A673 (cell line): ENCODE measurements at regions not wholly inside any gene's neighbourhood (a gene's known extent, or its start where the extent isn't known, plus 50 kb on each side); places are given as distances from the start of the nearest gene placed in this dataset.
"Not testable (repeated sequence)": the region's sequence is repeated elsewhere in the genome, so short reads cannot be mapped to it uniquely, and the experiment has no call there.

Experiments
- BruUV-seq: library from RNA; stranded (reverse); fragments of 400-500 nt; replicated peaks from 2 replicates; lab custom pipeline; 2021; lab: Mats Ljungman, UMichigan
- CTCF ChIA-PET: fragments of 300-600 bp; sonication (Branson Sonifier 250); formaldehyde crosslinking; loops from one replicate; lab custom pipeline; 2022; ENCODE audit warnings: antibody characterized with exemption; lab: Charles Lee
- POLR2A ChIA-PET: fragments of 300-600 bp; sonication (Branson Sonifier 250); formaldehyde crosslinking; loops from one replicate; lab custom pipeline; 2022; ENCODE audit warnings: antibody characterized with exemption; ENCODE audit not compliant: low non-redundant PET; lab: Charles Lee
- DNase-seq: peaks from one replicate; pipeline ENCODE4 v3.0.0-alpha.2; 2015; ENCODE audit warnings: low spot score
- H3K27ac ChIP-seq: fragments of 200-600 bp; sonication (generic); 2 replicates; pipeline ENCODE4 v1.5.1; 2016; ENCODE audit warnings: mixed run types, low read depth, mild to moderate bottlenecking, mixed read lengths, antibody characterized with exemption, low read length; ENCODE audit not compliant: poor library complexity, severe bottlenecking
- H3K27me3 ChIP-seq: fragments of 200-600 bp; sonication (generic); replicated peaks from 2 replicates; pipeline ENCODE4 v1.6.1; 2017; ENCODE audit warnings: mixed run types, low read depth, mild to moderate bottlenecking, mixed read lengths, antibody characterized with exemption, low read length; ENCODE audit not compliant: insufficient read depth, poor library complexity
- H3K36me3 ChIP-seq: fragments of 200-600 bp; sonication (generic); 2 replicates; pipeline ENCODE4 v1.6.1; 2016; ENCODE audit warnings: mixed run types, mild to moderate bottlenecking, mixed read lengths, antibody characterized with exemption, low read length; ENCODE audit not compliant: insufficient read depth, poor library complexity, severe bottlenecking
- H3K4me1 ChIP-seq: fragments of 200-600 bp; sonication (generic); 2 replicates; pipeline ENCODE4 v1.6.1; 2017; ENCODE audit warnings: mixed run types, mild to moderate bottlenecking, mixed read lengths, antibody characterized with exemption, low read length; ENCODE audit not compliant: insufficient read depth, poor library complexity, severe bottlenecking
- H3K4me3 ChIP-seq: fragments of 200-600 bp; sonication (generic); 2 replicates; pipeline ENCODE4 v1.5.1; 2016; ENCODE audit warnings: low read depth, mixed run types, mild to moderate bottlenecking, mixed read lengths, low read length; ENCODE audit not compliant: poor library complexity, severe bottlenecking
- H3K9me3 ChIP-seq: fragments of 200-600 bp; sonication (generic); 2 replicates; pipeline ENCODE4 v1.6.1; 2016; ENCODE audit warnings: mixed run types, low read depth, mild to moderate bottlenecking, mixed read lengths, antibody characterized with exemption, low read length; ENCODE audit not compliant: poor library complexity, severe bottlenecking
- EZH2 ChIP-seq: fragments of 200-600 bp; sonication (generic); IDR thresholded peaks from 2 replicates; pipeline ENCODE4 v1.6.1; 2017; ENCODE audit warnings: borderline replicate concordance, low read depth, mild to moderate bottlenecking, mixed read lengths, antibody characterized with exemption, low read length; ENCODE audit not compliant: poor library complexity, severe bottlenecking
- intact Hi-C: fragments of 100-400 bp; cut with micrococcal nuclease; formaldehyde crosslinking; loops from one replicate; pipeline ENCODE4 v1.10.0; 2022; ENCODE audit not compliant: unreplicated experiment
- TF ChIP-seq, protein P1 (sequence below): fragments of 300-800, 200-600 bp; sonication (generic); conservative IDR thresholded peaks from 2 replicates; pipeline ENCODE4 v1.5.1; 2017; ENCODE audit warnings: low read depth, mild to moderate bottlenecking, antibody characterized with exemption, low read length, moderate library complexity, mixed read lengths

DNA sequence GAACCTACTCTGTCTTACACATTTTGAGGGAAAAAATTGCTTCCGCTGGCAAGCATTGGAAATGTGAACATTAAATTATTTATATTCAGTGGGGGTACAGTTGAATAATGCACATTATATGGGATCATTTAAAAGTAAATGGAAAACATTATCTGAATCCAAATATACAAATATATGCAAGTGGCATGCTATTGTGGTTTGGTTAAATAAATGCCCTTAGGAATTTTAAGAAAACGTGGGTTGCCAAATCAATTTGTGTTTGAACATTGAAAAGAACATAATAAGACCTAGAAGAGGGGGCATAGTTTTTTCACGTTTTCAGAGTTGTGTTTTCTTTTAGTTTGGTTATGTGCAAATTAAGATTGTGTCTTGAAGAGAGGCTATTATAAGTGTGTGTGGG is 230.5 kb upstream of the PRKX start:
- CTCF ChIA-PET: no interaction called here
- TF ChIP-seq EZH2: no peak
- TF ChIP-seq, protein P1, sequence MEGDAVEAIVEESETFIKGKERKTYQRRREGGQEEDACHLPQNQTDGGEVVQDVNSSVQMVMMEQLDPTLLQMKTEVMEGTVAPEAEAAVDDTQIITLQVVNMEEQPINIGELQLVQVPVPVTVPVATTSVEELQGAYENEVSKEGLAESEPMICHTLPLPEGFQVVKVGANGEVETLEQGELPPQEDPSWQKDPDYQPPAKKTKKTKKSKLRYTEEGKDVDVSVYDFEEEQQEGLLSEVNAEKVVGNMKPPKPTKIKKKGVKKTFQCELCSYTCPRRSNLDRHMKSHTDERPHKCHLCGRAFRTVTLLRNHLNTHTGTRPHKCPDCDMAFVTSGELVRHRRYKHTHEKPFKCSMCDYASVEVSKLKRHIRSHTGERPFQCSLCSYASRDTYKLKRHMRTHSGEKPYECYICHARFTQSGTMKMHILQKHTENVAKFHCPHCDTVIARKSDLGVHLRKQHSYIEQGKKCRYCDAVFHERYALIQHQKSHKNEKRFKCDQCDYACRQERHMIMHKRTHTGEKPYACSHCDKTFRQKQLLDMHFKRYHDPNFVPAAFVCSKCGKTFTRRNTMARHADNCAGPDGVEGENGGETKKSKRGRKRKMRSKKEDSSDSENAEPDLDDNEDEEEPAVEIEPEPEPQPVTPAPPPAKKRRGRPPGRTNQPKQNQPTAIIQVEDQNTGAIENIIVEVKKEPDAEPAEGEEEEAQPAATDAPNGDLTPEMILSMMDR: no peak
- no peaks in the 10 kb centered on the region for H3K27me3 ChIP-seq
- no TSS peak for BruUV-seq
- no peaks in the 10 kb centered on the region for H3K4me1 ChIP-seq
- no peak overlapping the region for H3K27ac ChIP-seq
- no peak overlapping the region for H3K4me3 ChIP-seq
- H3K9me3 ChIP-seq: peaks cover 6% of the 10 kb centered on the region
- POLR2A ChIA-PET: no interaction called here
- no peak for DNase-seq
- intact Hi-C loops: no loop called here
- no peaks in the 10 kb centered on the region for H3K36me3 ChIP-seq

DNA sequence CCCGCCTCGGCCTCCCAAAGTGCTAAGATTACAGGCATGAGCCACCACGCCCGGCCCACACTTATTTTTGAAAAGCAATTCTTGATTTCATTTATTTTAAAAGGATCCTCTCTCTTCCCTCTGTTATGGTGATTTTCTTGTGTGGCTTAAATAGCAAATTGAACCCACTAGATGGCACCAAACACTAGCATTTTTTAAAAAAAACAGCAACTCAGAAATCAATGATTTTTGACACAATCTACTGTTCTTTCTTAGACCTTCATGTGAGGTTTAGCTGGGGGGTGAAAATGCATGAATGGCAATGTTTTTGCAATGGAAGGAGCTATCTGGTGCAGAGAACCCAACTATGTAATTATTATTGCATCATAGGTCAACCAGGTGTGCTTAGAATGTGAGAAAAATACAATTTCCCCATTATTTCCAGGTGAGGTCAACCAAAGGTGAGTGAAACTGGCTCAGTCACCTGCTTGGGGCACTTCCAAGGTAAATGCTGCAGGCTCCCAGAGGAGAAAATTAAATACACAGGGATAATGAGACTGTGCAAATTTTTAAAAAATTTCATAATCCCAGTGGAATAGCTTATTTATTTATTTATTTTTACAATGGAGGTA is 226.7 kb upstream of the PRKX start:
- POLR2A ChIA-PET: no interaction called here
- H3K4me3 ChIP-seq: no peak overlapping the region
- BruUV-seq: no TSS peak
- H3K9me3 ChIP-seq: peaks cover 6% of the 10 kb centered on the region
- intact Hi-C loops: no loop called here
- CTCF ChIA-PET: no interaction called here
- TF ChIP-seq, protein P1: peak; percentile 64
- TF ChIP-seq EZH2: no peak
- H3K4me1 ChIP-seq: no peaks in the 10 kb centered on the region
- peak; percentile 64 for DNase-seq
- no peaks in the 10 kb centered on the region for H3K27me3 ChIP-seq
- H3K27ac ChIP-seq: no peak overlapping the region
- no peaks in the 10 kb centered on the region for H3K36me3 ChIP-seq

DNA sequence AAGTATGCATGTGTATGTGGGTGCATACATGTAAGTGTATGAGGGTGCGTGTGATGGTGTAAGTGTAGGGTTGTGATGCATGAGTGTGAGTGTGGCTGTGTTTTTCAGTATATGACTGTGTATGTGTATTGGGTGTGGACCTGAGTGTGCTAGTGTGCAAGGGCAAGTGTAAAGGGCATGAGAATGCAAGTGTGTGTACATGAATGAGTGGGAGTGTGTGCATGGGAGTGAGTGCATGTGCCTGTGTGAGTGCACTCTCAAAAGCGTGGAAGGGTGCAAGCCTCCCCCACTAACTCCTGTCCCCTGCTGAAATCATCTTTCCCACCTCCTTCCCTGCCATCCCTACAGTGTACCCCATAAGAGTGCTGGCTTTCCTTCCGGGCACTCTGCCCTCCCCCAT is 225.1 kb upstream of the PRKX start:
- ChIA-PET POLR2A (no interaction called here), CTCF (no interaction called here)
- Histone ChIP-seq H3K4me1 (no peaks in the 10 kb centered on the region), H3K4me3 (no peak overlapping the region), H3K36me3 (no peaks in the 10 kb centered on the region), H3K27me3 (no peaks in the 10 kb centered on the region), H3K9me3 (peaks cover 6% of the 10 kb centered on the region), H3K27ac (no peak overlapping the region)
- intact Hi-C loops: no loop called here
- DNase-seq: no peak
- no TSS peak for BruUV-seq
- no peak for TF ChIP-seq EZH2

DNA sequence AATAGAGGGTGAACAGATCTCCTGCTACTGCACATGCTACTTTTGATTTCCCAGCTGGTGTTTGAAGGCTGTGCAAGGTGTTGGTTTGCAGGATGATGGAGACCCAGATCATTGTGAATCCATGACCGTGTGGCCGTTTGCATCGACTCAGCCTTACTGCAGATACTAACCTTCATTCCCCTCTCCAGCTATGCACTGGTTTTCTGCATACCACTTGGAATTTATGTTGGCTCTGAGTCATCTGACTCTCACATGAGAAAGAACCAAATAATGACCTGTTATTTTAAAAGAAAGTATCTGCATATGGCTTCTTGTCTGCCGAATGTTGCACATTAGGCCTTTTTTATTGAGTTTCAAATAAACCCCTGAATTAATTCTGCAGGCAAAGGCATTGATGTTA is 221.7 kb upstream of the PRKX start:
- CTCF ChIA-PET, H3K27ac ChIP-seq, H3K36me3 ChIP-seq, BruUV-seq, H3K4me1 ChIP-seq, POLR2A ChIA-PET, H3K4me3 ChIP-seq, intact Hi-C loops, H3K9me3 ChIP-seq, DNase-seq, H3K27me3 ChIP-seq: not testable (repeated sequence)

- H3K27me3 ChIP-seq, H3K4me3 ChIP-seq, intact Hi-C loops, H3K27ac ChIP-seq, POLR2A ChIA-PET, CTCF ChIA-PET, DNase-seq, H3K36me3 ChIP-seq, H3K9me3 ChIP-seq, BruUV-seq, H3K4me1 ChIP-seq: not testable (repeated sequence)
Observed at GRCh38 chrX:3920424-3921017, 207.1 kb upstream of the PRKX start.

GRCh38 chrX:3919668-3920423 is 206.4 kb upstream of the PRKX start:
- H3K4me3 ChIP-seq, H3K4me1 ChIP-seq, DNase-seq, H3K27ac ChIP-seq, H3K9me3 ChIP-seq, CTCF ChIA-PET, POLR2A ChIA-PET, H3K36me3 ChIP-seq, H3K27me3 ChIP-seq, BruUV-seq, intact Hi-C loops: not testable (repeated sequence)
